GM18907 (cell line): ENCODE measurements at regions not wholly inside any gene's neighbourhood (a gene's known extent, or its start where the extent isn't known, plus 50 kb on each side); places are given as distances from the start of the nearest gene placed in this dataset.

Experiments used
- ATAC-seq: cut with Tn5 transposase; IDR thresholded peaks from one replicate; pipeline ENCODE4 v1.9.1; 2021; ENCODE audit warnings: mild to moderate bottlenecking, moderate library complexity; ENCODE audit not compliant: unreplicated experiment

GRCh38 chr18:22667616-22668422 lies 250.1 kb upstream of the CTAGE1 start:
- no peak for ATAC-seq

- no peak for ATAC-seq
Measured at GRCh38 chr18:22668496-22668895, 250.8 kb upstream of the CTAGE1 start.

GRCh38 chr18:22670914-22671313 lies 253.2 kb upstream of the CTAGE1 start:
- no peak for ATAC-seq

- ATAC-seq, result no peak
Measured at GRCh38 chr18:22673182-22673862, 255.6 kb upstream of the CTAGE1 start.

- no peak for ATAC-seq
Measured at GRCh38 chr18:22674272-22674671, 256.6 kb upstream of the CTAGE1 start.

GRCh38 chr18:22675006-22675405 lies 257.3 kb upstream of the CTAGE1 start:
- ATAC-seq, result no peak

GRCh38 chr18:22676423-22676822 lies 256.7 kb upstream of the RBBP8 start:
- ATAC-seq, result no peak

GRCh38 chr18:22678486-22678885 lies 254.6 kb upstream of the RBBP8 start:
- no peak for ATAC-seq

GRCh38 chr18:22680944-22681343 lies 252.2 kb upstream of the RBBP8 start:
- ATAC-seq, result no peak

GRCh38 chr18:22681908-22682307 lies 251.2 kb upstream of the RBBP8 start:
- no peak for ATAC-seq

GRCh38 chr18:22682720-22683119 lies 250.4 kb upstream of the RBBP8 start:
- no peak for ATAC-seq

- no peak for ATAC-seq
Measured at GRCh38 chr18:22683196-22683676, 249.9 kb upstream of the RBBP8 start.

- ATAC-seq, result no peak
Measured at GRCh38 chr18:22683786-22684185, 249.3 kb upstream of the RBBP8 start.

- ATAC-seq, result no peak
Measured at GRCh38 chr18:22684268-22684667, 248.9 kb upstream of the RBBP8 start.

- no peak for ATAC-seq
Measured at GRCh38 chr18:22685788-22686187, 247.3 kb upstream of the RBBP8 start.

GRCh38 chr18:22687892-22688680 lies 245.0 kb upstream of the RBBP8 start:
- ATAC-seq, result no peak

- no peak for ATAC-seq
Measured at GRCh38 chr18:22688877-22689496, 244.1 kb upstream of the RBBP8 start.

- no peak for ATAC-seq
Measured at GRCh38 chr18:22689712-22690111, 243.4 kb upstream of the RBBP8 start.

- ATAC-seq, result no peak
Measured at GRCh38 chr18:22690556-22690955, 242.6 kb upstream of the RBBP8 start.

- no peak for ATAC-seq
Measured at GRCh38 chr18:22691946-22692710, 241.0 kb upstream of the RBBP8 start.
